IMR-90 (cell line): ENCODE measurements at regions not wholly inside any gene's neighbourhood (a gene's known extent, or its start where the extent isn't known, plus 50 kb on each side); places are given as distances from the start of the nearest gene placed in this dataset.

Experiments used
- ATAC-seq: fragments of 200-7000 bp; cut with Tn5 transposase; 2 replicates; pipeline ENCODE4 v1.9.1; 2020; ENCODE audit warnings: low read depth, mild to moderate bottlenecking, moderate library complexity
- BruUV-seq: library from RNA; stranded (reverse); fragments of 400-500 nt; replicated peaks from 2 replicates; lab custom pipeline; 2021; lab: Mats Ljungman, UMichigan
- CTCF ChIA-PET: fragments of 300-600 bp; formaldehyde crosslinking; extraction: SDS; loops from one replicate; lab custom pipeline; 2021; ENCODE audit warnings: antibody characterized with exemption; lab: Yijun Ruan, JAX
- POLR2A ChIA-PET: fragments of 300-600 bp; sonication (Branson Sonifier 250); formaldehyde crosslinking; loops from one replicate; lab custom pipeline; 2022; ENCODE audit warnings: antibody characterized with exemption; ENCODE audit not compliant: unreplicated experiment; lab: Charles Lee
- DNase-seq: peaks from one replicate; pipeline ENCODE4 v3.0.0; 2013
- H2AFZ ChIP-seq: replicated peaks from 2 replicates; pipeline ENCODE3; 2013; ENCODE audit warnings: low read length, mild to moderate bottlenecking; ENCODE audit not compliant: poor library complexity
- H2AK5ac ChIP-seq: 2 replicates; pipeline ENCODE4 v1.6.1; 2013; ENCODE audit warnings: low read depth, low read length, inconsistent platforms
- H2AK9ac ChIP-seq: replicated peaks from 2 replicates; pipeline ENCODE3; 2013; ENCODE audit warnings: mild to moderate bottlenecking, low read depth, low read length, moderate library complexity; ENCODE audit not compliant: poor library complexity
- H2BK120ac ChIP-seq: 2 replicates; pipeline ENCODE4 v1.6.1; 2013; ENCODE audit warnings: low read depth, low read length, inconsistent platforms
- H2BK15ac ChIP-seq: 3 replicates; pipeline ENCODE4 v1.6.1; 2013; ENCODE audit warnings: low read depth, low read length, inconsistent platforms
- H2BK20ac ChIP-seq: 2 replicates; pipeline ENCODE4 v1.6.1; 2013; ENCODE audit warnings: low read depth, mild to moderate bottlenecking, inconsistent platforms, low read length, moderate library complexity
- H2BK5ac ChIP-seq: 2 replicates; pipeline ENCODE4 v1.6.1; 2013; ENCODE audit warnings: mild to moderate bottlenecking, low read depth, low read length, inconsistent platforms; ENCODE audit not compliant: poor library complexity, severe bottlenecking
- H3K14ac ChIP-seq: replicated peaks from 2 replicates; pipeline ENCODE4 v1.6.1; 2013; ENCODE audit warnings: low read depth, low read length, inconsistent platforms
- H3K18ac ChIP-seq: 2 replicates; pipeline ENCODE4 v1.6.1; 2013; ENCODE audit warnings: low read depth, low read length, control low read depth
- H3K23ac ChIP-seq: 2 replicates; pipeline ENCODE4 v1.6.1; 2013; ENCODE audit warnings: low read depth, low read length, inconsistent platforms
- H3K27ac ChIP-seq: 2 replicates; pipeline ENCODE4 v1.5.1; 2013; ENCODE audit warnings: mild to moderate bottlenecking, control low read depth, low read length; ENCODE audit not compliant: insufficient read depth
- H3K27me3 ChIP-seq: 2 replicates; pipeline ENCODE4 v1.6.1; 2013; ENCODE audit warnings: low read length; ENCODE audit not compliant: control insufficient read depth, insufficient read depth
- H3K36me3 ChIP-seq: 2 replicates; pipeline ENCODE4 v1.6.1; 2013; ENCODE audit warnings: low read length, mixed read lengths; ENCODE audit not compliant: control insufficient read depth, insufficient read depth
- H3K4ac ChIP-seq: 2 replicates; pipeline ENCODE4 v1.6.1; 2013; ENCODE audit warnings: low read depth, low read length, inconsistent platforms
- H3K4me1 ChIP-seq: 2 replicates; pipeline ENCODE4 v1.6.1; 2013; ENCODE audit warnings: low read length, mixed read lengths; ENCODE audit not compliant: control insufficient read depth, insufficient read depth
- H3K4me2 ChIP-seq: 2 replicates; pipeline ENCODE4 v1.6.1; 2013; ENCODE audit warnings: low read depth, mild to moderate bottlenecking, control low read depth, low read length, moderate library complexity
- H3K4me3 ChIP-seq: 2 replicates; pipeline ENCODE4 v1.5.1; 2013; ENCODE audit warnings: low read depth, mild to moderate bottlenecking, control low read depth, low read length, moderate library complexity; ENCODE audit not compliant: insufficient read depth
- H3K56ac ChIP-seq: 2 replicates; pipeline ENCODE4 v1.6.1; 2013; ENCODE audit warnings: low read length, inconsistent platforms; ENCODE audit not compliant: insufficient read depth; ENCODE audit errors: extremely low read depth
- H3K79me1 ChIP-seq, 2 experiments: 2 replicates each; pipeline ENCODE4 v1.6.1; 2013; ENCODE audit warnings: low read length in 2 of 2, inconsistent platforms in 1 of 2, low read depth in 1 of 2
- H3K9ac ChIP-seq: 2 replicates; pipeline ENCODE4 v1.6.1; 2013; ENCODE audit warnings: low read depth, low read length, control low read depth
- H3K9me1 ChIP-seq: 2 replicates; pipeline ENCODE4 v1.6.1; 2013; ENCODE audit warnings: low read length, inconsistent platforms; ENCODE audit not compliant: insufficient read depth
- H3K9me3 ChIP-seq: 2 replicates; pipeline ENCODE4 v1.6.1; 2013; ENCODE audit warnings: low read length; ENCODE audit not compliant: control insufficient read depth, insufficient read depth
- H4K20me1 ChIP-seq: 2 replicates; pipeline ENCODE4 v1.6.1; 2013; ENCODE audit warnings: low read length, inconsistent platforms; ENCODE audit not compliant: insufficient read depth
- H4K5ac ChIP-seq: 2 replicates; pipeline ENCODE4 v1.6.1; 2013; ENCODE audit warnings: mild to moderate bottlenecking, low read depth, low read length, control low read depth
- H4K8ac ChIP-seq, 2 experiments: 2 replicates each; pipeline ENCODE4 v1.6.1; 2013; ENCODE audit warnings: low read depth in 2 of 2, low read length in 2 of 2, control low read depth in 1 of 2, inconsistent platforms in 1 of 2
- H4K91ac ChIP-seq: 2 replicates; pipeline ENCODE4 v1.6.1; 2013; ENCODE audit warnings: low read depth, low read length, inconsistent platforms; ENCODE audit not compliant: insufficient read depth
- CEBPB ChIP-seq: IDR thresholded peaks from 2 replicates; pipeline ENCODE4 v1.6.1; 2012; ENCODE audit warnings: low read depth, low read length, improper control_type of control experiment
- CHD1 ChIP-seq: IDR thresholded peaks from 2 replicates; pipeline ENCODE4 v1.6.1; 2012; ENCODE audit warnings: low read depth, low read length, improper control_type of control experiment
- FOS ChIP-seq: fragments of 150-350 bp; IDR thresholded peaks from 2 replicates; pipeline ENCODE4 v1.6.1; 2016; ENCODE audit warnings: low read depth, low read length
- MAFK ChIP-seq: IDR thresholded peaks from 2 replicates; pipeline ENCODE4 v1.6.1; 2012; ENCODE audit warnings: low read depth, low read length, improper control_type of control experiment
- MAZ ChIP-seq: IDR thresholded peaks from 2 replicates; pipeline ENCODE4 v1.6.1; 2012; ENCODE audit warnings: low read depth, mild to moderate bottlenecking, low read length, improper control_type of control experiment, moderate library complexity, borderline replicate concordance
- MXI1 ChIP-seq: IDR thresholded peaks from 2 replicates; pipeline ENCODE4 v1.6.1; 2012; ENCODE audit warnings: low read depth, mild to moderate bottlenecking, low read length, moderate library complexity, borderline replicate concordance
- NFE2L2 ChIP-seq: fragments of 150-350 bp; IDR thresholded peaks from 2 replicates; pipeline ENCODE4 v1.6.1; 2016; ENCODE audit warnings: low read depth, mild to moderate bottlenecking, low read length
- POLR2A ChIP-seq: IDR thresholded peaks from 2 replicates; pipeline ENCODE4 v1.6.1; 2012; ENCODE audit warnings: mild to moderate bottlenecking, low read depth, low read length
- RAD21 ChIP-seq: IDR thresholded peaks from 2 replicates; pipeline ENCODE4 v1.6.1; 2012; ENCODE audit warnings: low read length, improper control_type of control experiment
- RCOR1 ChIP-seq: IDR thresholded peaks from 2 replicates; pipeline ENCODE4 v1.6.1; 2012; ENCODE audit warnings: mild to moderate bottlenecking, low read length, improper control_type of control experiment; ENCODE audit not compliant: insufficient replicate concordance
- RFX5 ChIP-seq: IDR thresholded peaks from 2 replicates; pipeline ENCODE4 v1.8.0; 2012; ENCODE audit warnings: low read depth, mild to moderate bottlenecking, low read length, moderate library complexity
- SMC3 ChIP-seq: fragments of 150-350 bp; IDR thresholded peaks from 2 replicates; pipeline ENCODE4 v1.6.1; 2016; ENCODE audit warnings: low read depth, mild to moderate bottlenecking, antibody characterized with exemption, low read length, moderate library complexity
- dilution Hi-C: fragments of 300-500 bp; cut with HindIII; formaldehyde crosslinking; loops from one replicate; pipeline ENCODE4 v1.14.3; 2018; ENCODE audit warnings: low sequenced_read_pairs; ENCODE audit not compliant: unreplicated experiment
- in situ Hi-C: fragments of 300-500 bp; cut with MboI; formaldehyde crosslinking; loops from 3 replicates; pipeline ENCODE4 v1.14.3; 2019; ENCODE audit warnings: low sequenced_read_pairs, inconsistent platforms, mixed read lengths
- intact Hi-C: fragments of 100-400 bp; cut with micrococcal nuclease; formaldehyde crosslinking; loops from 2 replicates; pipeline ENCODE4 v1.10.0; 2022
- TF ChIP-seq, protein P1 (sequence below): fragments of 150-350 bp; IDR thresholded peaks from 2 replicates; pipeline ENCODE4 v1.6.1; 2017; ENCODE audit warnings: mild to moderate bottlenecking, antibody characterized with exemption, low read length, low read depth
- TF ChIP-seq, protein P2 (sequence below): fragments of 150-350 bp; IDR thresholded peaks from 2 replicates; pipeline ENCODE4 v1.6.1; 2016; ENCODE audit warnings: low read depth, mild to moderate bottlenecking, low read length, moderate library complexity, borderline replicate concordance
- TF ChIP-seq, protein P3 (sequence below): conservative IDR thresholded peaks from 2 replicates; pipeline ENCODE4 v1.5.1; 2012; ENCODE audit warnings: mild to moderate bottlenecking, low read depth, low read length, improper control_type of control experiment

DNA sequence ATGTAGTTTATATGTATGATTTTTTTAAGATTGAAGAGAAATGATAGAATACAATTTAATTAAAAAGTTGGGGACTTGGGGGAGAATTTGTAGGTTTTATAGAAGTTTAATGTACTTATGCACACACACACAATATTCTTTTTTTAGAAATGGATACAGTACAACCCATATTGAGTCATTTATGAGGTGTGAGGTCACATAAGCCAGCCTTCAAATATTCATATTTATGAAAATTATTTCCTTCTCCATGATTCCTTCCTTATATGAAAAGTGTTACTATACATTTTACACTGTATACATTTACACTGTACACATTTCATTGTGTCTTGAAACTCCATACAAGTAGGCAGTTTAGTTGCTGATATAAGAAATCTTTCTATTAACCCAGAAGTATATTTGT is 96.2 kb upstream of the CHODL start:
- no peak overlapping the region for H2AK9ac ChIP-seq
- no peak overlapping the region for H3K18ac ChIP-seq
- H2BK15ac ChIP-seq, result no peak overlapping the region
- no peak overlapping the region for H3K23ac ChIP-seq
- H3K27me3 ChIP-seq, result no peaks in the 10 kb centered on the region
- no peak overlapping the region for H3K4ac ChIP-seq
- no peak for DNase-seq
- no peak for TF ChIP-seq NFE2L2
- no peak for TF ChIP-seq CEBPB
- no peak for TF ChIP-seq RFX5
- TF ChIP-seq CHD1, result no peak
- no peak for TF ChIP-seq FOS
- TF ChIP-seq RCOR1, result no peak
- no peak for TF ChIP-seq MAZ
- TF ChIP-seq, protein P1, sequence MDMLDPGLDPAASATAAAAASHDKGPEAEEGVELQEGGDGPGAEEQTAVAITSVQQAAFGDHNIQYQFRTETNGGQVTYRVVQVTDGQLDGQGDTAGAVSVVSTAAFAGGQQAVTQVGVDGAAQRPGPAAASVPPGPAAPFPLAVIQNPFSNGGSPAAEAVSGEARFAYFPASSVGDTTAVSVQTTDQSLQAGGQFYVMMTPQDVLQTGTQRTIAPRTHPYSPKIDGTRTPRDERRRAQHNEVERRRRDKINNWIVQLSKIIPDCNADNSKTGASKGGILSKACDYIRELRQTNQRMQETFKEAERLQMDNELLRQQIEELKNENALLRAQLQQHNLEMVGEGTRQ, result no peak
- TF ChIP-seq, protein P2, sequence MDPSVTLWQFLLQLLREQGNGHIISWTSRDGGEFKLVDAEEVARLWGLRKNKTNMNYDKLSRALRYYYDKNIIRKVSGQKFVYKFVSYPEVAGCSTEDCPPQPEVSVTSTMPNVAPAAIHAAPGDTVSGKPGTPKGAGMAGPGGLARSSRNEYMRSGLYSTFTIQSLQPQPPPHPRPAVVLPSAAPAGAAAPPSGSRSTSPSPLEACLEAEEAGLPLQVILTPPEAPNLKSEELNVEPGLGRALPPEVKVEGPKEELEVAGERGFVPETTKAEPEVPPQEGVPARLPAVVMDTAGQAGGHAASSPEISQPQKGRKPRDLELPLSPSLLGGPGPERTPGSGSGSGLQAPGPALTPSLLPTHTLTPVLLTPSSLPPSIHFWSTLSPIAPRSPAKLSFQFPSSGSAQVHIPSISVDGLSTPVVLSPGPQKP, result no peak
- no peak for TF ChIP-seq MAFK
- no peak for TF ChIP-seq MXI1
- TF ChIP-seq, protein P3, sequence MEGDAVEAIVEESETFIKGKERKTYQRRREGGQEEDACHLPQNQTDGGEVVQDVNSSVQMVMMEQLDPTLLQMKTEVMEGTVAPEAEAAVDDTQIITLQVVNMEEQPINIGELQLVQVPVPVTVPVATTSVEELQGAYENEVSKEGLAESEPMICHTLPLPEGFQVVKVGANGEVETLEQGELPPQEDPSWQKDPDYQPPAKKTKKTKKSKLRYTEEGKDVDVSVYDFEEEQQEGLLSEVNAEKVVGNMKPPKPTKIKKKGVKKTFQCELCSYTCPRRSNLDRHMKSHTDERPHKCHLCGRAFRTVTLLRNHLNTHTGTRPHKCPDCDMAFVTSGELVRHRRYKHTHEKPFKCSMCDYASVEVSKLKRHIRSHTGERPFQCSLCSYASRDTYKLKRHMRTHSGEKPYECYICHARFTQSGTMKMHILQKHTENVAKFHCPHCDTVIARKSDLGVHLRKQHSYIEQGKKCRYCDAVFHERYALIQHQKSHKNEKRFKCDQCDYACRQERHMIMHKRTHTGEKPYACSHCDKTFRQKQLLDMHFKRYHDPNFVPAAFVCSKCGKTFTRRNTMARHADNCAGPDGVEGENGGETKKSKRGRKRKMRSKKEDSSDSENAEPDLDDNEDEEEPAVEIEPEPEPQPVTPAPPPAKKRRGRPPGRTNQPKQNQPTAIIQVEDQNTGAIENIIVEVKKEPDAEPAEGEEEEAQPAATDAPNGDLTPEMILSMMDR, result no peak
- TF ChIP-seq RAD21, result no peak
- no peak for TF ChIP-seq POLR2A
- no peak for TF ChIP-seq SMC3
- no peak for ATAC-seq
- no peak overlapping the region for H4K8ac ChIP-seq
- no peak overlapping the region for H3K4me3 ChIP-seq
- BruUV-seq, result no TSS peak
- in situ Hi-C loops (no loop called here), dilution Hi-C loops (no loop called here), intact Hi-C loops (no loop called here)
- peaks cover 7% of the 10 kb centered on the region for H3K9me3 ChIP-seq
- no peak overlapping the region for H2BK120ac ChIP-seq
- H2BK5ac ChIP-seq, result no peak overlapping the region
- H3K14ac ChIP-seq, result no peak overlapping the region
- no peak overlapping the region for H2AFZ ChIP-seq
- no peak overlapping the region for H3K56ac ChIP-seq
- H3K4me1 ChIP-seq, result no peaks in the 10 kb centered on the region
- no peaks in the 10 kb centered on the region for H3K79me1 ChIP-seq
- H3K36me3 ChIP-seq, result no peaks in the 10 kb centered on the region
- H4K91ac ChIP-seq, result no peak overlapping the region
- H3K9me1 ChIP-seq, result no peaks in the 10 kb centered on the region
- ChIA-PET CTCF (interaction anchor here (0.7 kb wide), 1 partner anchor 534 kb away, joined by 6 read pairs; no protein-coding TSS in a partner anchor), POLR2A (no interaction called here)
- H4K20me1 ChIP-seq, result no peaks in the 10 kb centered on the region
- no peak overlapping the region for H2BK20ac ChIP-seq
- no peak overlapping the region for H2AK5ac ChIP-seq
- H3K9ac ChIP-seq, result no peak overlapping the region
- no peak overlapping the region for H3K4me2 ChIP-seq
- no peak overlapping the region for H4K5ac ChIP-seq
- H3K27ac ChIP-seq, result no peak overlapping the region
